Suppressor macrophage treated with lipopolysaccharide for 4 hours (primary cell): ENCODE measurements at regions not wholly inside any gene's neighbourhood (a gene's known extent, or its start where the extent isn't known, plus 50 kb on each side); places are given as distances from the start of the nearest gene placed in this dataset.

Experiments
- DNase-seq: peaks from one replicate; pipeline ENCODE4 v3.0.0-alpha.2; 2020

DNA sequence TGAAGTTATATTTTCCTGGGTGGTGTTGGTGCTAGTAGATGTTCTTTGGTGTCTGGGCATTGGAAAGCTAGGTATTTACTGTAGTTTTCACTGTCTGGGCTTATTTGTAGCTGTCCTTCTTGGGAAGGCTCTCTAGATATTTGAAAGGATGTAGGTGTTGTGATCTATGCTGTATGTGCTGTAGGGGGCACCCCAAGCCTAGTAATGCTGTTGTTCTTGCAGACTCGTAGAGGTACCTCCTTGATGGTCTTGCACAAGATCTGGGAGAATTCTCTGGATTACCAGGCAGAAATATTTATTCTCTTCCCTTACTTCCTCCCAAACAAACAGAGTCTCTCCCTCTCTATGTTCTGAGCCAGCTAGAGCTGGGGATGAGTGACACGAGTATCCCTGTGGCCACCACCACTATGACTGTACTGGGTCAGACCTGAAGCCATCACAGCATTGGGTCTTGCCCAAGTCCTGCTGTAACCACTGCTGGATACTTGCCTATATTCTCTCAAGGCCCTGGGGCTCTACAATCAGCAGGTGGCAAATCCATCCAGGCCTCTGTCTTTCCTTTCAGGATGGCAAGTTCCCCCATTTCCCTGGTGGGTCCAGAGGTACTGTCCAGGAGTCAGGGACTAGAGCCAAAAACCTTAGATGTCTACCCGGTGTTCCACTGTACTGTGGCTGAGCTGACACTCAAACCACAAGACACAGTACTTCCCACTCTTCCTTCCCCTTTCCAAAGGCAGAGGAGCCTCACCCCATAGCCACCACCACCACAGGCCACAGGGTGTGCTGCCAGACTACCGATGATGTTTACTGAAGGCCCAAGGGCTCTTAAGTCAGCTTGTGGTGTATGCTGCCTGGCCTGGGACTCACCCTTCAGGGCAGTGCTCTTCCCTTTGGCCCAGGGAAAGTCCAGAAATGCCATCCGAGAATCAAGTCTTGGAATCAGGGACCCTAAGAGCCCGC, 195.2 kb upstream of the DPPA4 start:
- DNase-seq, result peak; percentile 13

DNA sequence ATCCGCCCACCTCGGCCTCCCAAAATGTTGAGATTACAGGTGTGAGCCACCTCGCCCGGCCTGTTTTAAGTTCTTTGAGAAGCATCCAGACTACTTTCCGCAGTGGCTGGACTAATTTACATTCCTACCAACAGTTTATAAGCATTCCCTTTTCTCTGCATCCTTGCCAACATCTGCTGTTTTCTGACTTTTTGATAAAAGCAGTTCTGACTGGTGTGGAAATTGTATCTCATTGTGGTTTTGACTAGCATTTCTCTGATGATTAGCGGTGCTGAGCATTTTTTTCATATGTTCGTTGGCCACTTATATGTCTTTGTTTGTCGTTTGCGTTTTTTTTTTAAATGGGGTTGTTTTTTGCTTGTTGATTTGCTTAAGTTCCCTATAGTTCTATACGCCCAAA, 208.4 kb upstream of the DPPA4 start:
- no peak for DNase-seq

DNA sequence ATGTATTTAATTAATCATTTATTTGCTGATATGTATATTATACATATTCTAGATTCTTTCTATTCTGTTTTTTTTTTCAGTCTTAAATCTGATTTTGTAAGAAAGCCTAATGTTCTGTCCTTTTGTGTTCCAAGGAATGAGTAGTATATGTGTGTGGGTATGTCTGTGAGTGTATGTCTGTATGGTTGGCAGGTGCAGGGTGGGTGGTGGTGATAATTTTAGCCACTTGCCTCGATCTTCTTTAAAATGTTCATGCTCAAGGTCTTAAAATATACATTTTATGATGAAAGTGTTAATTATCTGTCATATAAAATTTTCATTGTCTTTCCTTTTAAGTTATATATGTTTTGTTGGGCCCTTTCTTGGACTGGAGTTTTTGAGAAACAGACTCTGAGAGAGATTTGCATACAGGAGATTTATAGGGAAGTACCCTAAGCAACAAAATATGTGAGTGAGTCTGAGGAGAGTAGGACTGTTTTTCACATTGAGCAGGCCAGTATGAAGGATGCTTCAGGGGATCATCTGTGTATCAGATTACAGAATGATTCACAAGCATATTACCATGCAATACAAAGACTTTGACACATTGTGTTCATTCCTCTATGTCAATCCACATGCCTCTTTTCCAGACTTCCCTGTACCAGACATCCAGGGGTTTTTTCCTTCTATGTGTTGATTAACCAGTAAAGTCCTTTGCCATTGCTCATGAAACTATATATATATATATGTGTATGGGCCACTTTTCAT, 211.0 kb upstream of the DPPA4 start:
- DNase-seq, result no peak

DNA sequence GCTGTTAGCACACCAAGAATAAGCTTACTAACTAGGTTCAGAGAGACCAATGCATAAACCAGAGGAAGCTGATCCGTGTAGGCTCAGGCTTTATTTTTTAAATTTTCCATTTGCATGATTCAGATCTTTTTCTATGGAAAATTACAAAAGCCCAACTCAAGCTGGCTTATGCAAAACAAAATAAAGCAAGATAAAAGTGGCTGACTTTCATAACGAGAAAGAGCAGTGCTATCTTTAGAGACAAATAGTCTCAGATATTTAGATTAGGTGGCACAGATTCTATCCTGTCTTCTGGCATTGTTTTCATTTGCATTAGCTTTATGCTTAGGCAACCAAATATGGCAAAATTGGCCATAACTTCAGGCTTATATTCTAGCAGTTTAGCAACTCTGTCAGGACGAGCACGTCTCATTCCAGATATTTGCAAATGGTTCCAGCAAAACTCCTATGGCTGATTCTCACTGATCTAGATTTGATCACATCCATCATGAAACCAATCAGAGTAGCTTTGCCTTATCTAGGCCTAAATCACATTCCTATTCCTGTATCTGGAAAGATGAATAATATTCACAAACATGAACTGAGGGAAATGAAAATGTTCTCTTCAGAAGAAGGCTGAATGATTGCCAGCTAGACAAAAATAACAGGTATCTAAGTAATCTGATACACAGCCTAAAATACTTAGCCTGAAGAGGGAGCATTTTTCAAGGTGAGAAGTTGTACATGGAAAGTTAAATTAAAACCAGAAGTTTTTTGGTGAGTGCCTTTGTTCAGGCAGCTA, 216.4 kb upstream of the DPPA4 start:
- DNase-seq, result no peak

DNA sequence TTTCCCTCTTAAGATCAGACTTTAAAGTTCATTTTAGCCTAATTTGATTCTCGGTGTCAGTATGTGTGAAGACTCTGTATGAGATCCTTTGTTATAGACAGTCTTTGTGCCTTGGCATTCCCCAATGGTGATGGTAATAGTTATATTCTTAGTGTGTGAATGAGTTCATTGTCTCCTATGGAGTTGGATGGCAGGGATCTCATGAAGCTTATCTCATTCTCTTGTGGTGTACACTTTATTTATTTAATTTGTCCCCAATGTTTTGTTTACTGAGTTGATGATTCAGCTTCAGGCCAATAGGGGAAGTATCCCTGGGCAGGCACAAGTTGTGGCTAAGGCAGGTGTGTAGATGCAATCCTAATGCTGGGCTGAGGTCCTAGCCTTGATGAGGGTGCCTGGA, 222.0 kb upstream of the DPPA4 start:
- DNase-seq, result no peak

DNA sequence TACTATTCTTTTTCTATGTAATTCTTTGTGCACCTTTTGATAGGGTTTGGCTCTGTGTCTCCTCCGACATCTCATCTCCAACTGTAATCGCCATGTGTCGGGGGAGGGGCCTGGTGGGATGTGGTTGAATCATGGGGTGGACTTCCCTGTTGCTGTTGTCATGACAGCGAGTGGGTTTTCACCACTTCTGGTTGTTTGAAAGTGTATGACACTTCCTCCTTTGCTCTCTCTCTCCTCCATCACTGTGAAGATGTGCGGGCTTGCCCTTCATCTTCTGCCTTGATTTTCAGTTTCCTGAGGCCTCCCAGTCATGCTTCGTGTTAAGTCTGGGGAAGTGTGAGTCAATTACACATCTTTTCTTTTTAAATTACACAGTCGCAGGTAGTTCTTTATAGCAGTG, 225.8 kb upstream of the DPPA4 start:
- DNase-seq, result no peak

DNA sequence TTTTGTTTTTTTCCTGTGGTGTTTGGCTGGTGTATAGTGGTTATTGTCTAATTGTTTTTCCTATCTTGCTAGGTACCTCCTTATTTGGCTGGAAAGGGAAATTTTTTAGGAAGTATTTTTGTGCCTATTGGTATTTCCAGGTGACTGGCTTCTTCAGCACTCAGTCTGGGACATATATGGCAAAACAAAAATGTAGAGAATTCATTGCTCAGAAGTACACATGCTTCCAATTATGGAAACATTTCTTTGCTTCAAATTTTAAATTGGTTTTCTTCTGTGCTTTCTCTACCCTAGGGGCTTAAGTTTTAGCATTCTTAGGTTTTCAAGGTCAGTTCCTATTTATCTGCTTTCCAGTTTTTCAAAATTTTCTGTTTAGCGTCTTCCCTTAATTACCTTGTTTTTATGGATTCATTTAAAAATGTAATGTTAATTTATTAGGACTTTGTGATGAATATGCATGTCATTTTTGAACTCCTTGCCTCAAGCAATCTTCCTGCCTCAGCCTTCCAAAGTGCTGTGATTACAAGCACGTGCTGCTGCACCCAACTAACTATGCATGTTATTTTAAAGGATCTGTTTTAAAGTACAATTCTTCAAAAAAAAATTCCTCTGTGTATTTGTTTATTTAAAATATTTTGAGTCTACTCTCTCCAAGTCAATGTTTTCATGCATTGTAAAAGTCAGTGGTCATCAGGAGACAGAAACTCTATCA, 231.9 kb upstream of the DPPA4 start:
- no peak for DNase-seq

DNA sequence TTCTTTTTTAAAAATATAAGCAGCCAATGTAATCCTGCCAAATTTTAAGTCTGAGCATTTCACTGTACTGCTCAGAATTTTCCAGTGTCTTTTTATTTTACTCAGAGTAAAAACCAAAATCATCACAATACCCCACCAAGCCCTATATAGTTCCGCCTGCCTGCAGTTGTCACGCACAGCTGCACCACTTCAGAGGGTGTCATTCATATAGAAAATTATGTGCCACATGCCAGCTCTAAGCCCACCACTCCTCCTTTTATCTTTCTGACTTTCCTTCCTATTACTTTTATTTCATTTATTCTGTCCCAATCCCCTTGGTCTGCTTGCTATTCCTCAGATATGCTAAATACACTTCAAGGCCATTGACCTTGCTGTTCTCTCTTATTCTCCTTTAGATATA, 233.1 kb upstream of the DPPA4 start:
- DNase-seq, result no peak

DNA sequence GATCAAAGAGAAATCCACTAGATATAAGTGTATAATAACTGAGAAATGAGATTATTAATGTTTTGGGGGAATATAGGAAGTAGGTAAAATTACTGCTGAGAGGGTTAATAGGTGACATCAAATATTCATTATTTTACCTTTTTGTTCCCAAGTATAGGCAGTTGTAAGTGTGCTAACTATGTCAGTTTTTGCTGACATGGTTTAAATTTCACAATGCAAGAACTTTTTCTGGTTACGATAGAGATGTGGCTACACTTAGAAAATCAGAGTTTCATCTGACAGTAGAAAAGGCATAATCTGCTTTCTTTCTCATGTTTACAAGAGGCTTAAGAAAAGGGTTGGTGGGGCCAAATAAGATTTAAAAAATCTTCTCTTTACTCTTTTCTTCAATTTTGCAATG, 235.0 kb upstream of the DPPA4 start:
- no peak for DNase-seq

DNA sequence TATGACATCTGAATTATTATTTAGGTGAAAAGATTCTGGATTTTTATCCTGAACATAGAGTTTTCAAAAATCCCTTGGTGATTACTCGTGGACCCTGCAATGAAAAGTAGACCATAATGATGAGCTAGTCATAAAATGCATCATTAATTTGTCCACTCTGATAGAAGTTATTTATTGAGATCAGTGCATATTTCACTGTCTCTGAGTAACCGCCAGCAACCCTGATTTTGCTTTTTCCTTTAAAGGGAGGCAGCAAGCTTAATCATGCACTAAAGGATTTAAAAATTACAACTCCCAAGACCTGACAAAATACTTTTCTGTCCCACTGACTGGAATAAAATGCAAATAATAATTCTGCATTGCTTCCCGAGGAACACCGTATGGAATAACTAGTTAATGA, 259.6 kb upstream of the DPPA4 start:
- DNase-seq, result no peak

DNA sequence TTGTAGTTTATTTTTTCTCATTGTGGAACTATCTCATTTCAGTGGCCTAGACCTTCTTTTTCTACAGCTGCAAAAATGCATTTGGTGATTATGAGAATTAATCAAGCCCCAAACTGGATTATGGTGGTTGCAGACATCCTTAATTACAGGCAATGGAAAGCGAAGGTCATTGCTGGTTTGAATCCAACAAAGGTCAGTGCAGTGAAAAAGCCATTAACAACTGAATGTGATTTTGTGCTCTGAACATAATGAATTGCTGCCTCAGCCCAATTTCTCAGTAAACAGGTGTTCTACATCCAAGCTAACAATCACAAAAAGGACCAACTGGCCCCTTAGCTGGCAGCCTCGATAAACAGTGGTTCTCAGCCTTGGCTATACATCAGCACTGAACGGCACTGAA, 260.1 kb upstream of the DPPA4 start:
- no peak for DNase-seq

DNA sequence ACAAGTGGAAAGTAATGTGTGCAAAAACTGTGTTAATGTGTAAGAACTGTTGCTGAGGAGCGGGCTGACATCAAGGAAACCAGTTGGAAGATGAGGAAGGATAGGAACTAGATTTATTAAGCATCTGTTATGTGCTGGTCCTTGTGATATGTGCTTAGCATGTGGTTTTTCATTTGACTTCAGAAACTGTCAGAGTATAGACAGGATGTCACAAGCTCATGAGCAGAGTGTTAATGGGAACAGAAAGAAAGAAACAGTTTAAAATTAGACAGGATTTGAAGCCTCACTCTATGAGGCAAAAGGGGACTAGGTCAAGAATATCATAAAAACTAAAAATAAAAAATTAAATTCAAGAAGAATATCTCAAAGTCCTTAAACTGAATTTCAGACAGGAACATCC, 270.6 kb upstream of the DPPA4 start:
- no peak for DNase-seq

DNA sequence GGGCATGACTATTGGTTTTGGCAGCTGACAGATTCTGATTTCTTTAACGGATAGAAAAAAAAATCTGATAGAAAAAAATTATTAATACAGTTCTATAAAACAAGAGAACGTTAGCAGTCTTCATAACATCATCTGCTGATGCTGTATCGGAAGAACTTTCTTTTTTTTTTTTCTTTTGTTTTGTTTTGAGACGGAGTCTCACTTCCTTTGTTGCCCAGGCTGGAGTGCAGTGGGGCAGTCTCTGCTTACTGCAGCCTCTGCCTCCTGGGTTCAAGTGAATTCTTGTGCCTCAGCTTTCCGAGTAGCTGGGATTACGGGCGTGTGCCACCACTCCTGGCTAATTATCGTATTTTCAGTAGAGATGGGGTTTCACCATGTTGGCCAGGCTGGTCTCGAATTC, 271.2 kb upstream of the DPPA4 start:
- DNase-seq, result no peak

DNA sequence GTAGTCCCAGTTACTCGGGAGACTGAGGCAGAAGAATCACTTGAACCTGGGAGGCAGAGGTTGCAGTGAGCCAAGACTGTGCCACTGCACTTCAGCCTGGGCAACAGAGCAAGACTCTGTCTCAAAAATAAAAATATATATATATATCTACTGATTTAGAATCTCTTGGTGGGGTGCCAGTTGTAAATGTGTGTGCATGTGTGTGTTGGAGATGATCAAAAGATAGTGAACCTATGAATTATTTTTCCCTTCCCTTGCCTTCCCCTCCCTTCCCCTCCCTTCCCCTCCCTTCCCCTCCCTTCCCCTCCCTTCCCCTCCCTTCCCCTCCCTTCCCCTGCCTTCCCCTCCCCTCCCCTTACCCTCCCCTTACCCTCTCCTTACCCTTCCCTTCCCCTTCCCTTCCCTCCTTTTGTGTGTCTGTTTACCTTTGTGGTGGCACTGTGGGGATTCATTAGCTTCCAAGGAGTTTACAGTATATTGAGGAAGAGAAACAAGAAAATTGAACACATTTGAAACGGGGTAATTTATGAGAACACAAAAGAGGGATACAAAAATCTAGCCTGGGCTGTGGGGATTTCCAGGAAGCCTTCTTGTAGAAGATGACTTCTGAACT, 281.5 kb upstream of the DPPA4 start:
- DNase-seq, result no peak

DNA sequence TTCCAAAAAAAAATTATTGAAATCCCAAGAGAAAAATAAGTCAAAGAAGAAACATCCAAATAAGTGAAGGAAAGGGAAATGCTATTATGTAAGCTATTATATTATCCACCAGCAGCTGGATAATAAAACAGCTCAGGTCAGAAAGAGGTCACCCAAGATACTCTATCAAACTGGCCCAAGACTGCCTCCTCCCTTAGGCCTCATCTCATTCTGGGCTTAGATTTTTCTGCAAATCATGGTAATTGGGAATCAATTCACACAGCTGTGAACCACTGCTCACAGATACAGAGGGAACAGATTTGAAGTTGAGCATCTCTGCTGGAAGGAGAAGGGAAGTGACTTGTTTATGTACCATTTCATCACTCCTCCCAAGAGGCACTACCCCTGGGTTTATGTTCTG, 294.6 kb upstream of the DPPA4 start:
- no peak for DNase-seq

DNA sequence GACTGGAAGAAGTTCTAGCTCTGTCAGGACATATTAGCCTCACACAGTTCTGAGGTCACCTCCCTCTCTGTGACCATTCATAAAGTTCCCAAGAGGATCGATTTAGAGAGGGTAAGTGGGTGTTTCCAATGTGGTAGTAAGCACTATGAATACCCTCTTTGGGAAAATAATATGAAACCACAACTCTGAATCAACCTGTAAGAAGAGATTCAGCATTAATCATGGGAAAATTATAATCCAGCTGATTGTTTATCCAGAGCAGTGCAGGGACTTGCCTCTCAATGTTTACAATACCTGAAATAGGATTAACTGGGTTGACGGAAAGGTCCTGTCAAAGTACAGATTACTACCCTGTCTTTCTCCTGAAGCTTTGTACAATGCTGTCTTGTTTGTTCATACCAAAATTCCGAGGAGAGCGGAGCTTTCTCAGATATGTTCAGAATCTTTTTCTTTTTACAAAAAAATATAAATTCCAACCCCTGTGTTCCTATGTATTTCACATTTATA, 302.9 kb upstream of the DPPA4 start:
- DNase-seq, result no peak

DNA sequence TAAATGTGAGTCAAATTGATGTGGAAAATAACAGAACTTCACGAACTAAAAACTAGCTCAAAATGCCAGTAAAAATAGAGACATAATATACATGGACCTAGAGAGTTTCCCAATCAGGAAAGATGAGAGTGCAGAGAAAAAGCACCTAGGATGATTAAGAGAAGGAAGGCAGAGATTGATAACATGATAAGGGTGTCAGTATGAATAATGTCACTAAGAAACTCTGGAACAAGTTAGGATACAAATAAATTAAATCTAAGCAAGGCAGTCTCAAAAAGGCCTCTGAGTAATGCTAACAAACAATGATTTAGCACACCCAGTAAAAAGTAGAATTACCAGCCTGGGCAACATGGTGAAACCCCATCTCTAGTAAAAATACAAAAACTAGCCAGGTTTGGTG, 304.7 kb upstream of the DPPA4 start:
- no peak for DNase-seq

DNA sequence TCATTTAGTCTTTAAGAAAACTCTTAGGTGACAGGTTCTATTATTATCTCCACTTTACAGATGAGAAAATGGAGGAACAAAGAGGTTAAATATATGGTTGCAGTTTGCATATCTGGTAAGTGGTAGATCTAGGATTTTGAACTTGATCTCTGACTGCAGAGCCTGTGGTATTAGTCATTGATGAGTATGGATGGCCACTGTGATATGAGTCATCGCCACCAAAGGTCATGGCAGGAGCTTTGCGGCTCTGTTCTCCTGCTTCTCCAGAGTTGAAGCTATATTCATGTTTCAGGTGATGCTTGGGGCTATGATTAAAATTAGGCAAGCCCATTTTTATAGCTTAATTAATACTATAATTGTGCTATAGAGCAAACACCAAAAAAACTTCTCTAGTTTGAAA, 306.2 kb upstream of the DPPA4 start:
- no peak for DNase-seq

DNA sequence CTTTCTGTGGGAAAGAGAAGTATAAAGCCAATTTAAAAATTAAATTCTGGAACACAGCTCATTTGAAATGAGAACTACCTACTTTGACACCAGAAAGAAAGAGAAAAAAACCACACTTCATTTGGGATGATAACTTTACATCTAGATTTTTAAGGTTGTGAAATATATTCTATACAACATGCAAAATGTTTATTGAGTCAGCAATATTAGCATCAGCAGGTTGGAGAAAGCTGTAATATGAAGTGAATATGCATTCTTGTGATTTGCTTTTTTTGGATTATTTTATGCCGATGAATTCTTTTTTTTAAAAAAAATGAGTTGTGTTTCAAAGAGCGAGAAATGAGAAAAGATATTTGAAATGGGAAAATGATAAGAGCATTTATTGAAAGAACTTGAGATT, 307.0 kb upstream of the DPPA4 start:
- no peak for DNase-seq

DNA sequence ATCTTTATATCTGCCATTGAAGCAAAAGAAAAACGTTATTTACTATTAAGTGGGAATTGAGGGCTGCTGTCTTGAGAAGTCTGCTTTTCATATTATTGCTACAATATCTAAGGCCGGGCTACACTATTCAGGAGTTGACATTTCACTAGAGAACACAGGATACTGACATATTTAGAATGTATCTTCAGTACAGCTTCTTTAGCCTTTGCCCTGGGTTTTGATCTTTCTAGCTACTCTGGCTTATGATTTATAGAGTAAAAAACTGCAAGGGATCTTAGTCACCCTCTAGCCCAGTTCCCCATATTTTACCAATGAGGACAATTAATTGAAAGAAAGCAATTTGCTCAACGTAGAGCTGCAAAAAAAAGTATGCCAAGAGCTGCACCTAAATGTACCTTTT, 307.4 kb upstream of the DPPA4 start:
- no peak for DNase-seq

DNA sequence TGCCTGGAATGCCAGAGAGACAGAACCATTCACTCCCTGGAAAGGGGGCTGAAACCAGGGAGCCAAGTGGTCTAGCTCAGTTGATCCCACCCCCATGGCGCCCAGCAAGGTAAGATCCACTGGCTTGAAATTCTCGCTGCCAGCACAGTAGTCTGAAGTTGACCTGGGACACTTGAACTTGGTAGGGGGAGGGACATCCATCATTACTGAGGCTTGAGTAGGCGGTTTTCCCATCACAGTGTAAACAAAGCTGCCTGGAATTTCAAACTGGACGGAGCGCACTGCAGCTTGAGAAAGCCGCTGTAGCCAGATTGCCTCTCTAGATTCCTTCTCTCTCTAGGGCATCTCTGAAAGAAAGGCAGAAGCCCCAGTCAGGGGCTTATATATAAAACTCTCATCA, 310.7 kb upstream of the DPPA4 start:
- DNase-seq, result no peak

DNA sequence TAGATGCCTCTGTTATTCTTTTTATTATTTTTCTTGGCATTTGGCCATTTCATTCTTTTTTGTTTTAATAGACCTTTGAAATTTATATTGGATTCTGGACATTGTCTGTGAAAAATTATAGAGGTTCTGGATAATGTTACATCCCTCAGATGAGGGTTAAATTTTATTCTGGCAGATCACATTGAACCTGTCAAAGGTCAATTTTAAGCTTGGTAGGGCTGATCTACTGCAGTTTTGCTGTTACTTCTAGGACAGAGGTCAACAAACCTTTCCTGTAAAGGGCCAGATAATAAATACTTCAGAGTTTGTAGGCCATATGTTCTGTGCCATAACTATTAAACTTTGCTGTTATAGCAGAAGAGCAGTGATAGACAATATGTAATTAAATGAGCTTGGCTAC, 318.9 kb upstream of the DPPA4 start:
- DNase-seq, result no peak
